IMR-90 (cell line): ENCODE measurements at regions not wholly inside any gene's neighbourhood (a gene's known extent, or its start where the extent isn't known, plus 50 kb on each side); places are given as distances from the start of the nearest gene placed in this dataset.

Experiments used
- ATAC-seq: fragments of 200-7000 bp; cut with Tn5 transposase; 2 replicates; pipeline ENCODE4 v1.9.1; 2020; ENCODE audit warnings: low read depth, mild to moderate bottlenecking, moderate library complexity
- BruUV-seq: library from RNA; stranded (reverse); fragments of 400-500 nt; replicated peaks from 2 replicates; lab custom pipeline; 2021; lab: Mats Ljungman, UMichigan
- CTCF ChIA-PET: fragments of 300-600 bp; formaldehyde crosslinking; extraction: SDS; loops from one replicate; lab custom pipeline; 2021; ENCODE audit warnings: antibody characterized with exemption; lab: Yijun Ruan, JAX
- POLR2A ChIA-PET: fragments of 300-600 bp; sonication (Branson Sonifier 250); formaldehyde crosslinking; loops from one replicate; lab custom pipeline; 2022; ENCODE audit warnings: antibody characterized with exemption; ENCODE audit not compliant: unreplicated experiment; lab: Charles Lee
- DNase-seq: peaks from one replicate; pipeline ENCODE4 v3.0.0; 2013
- H2AFZ ChIP-seq: replicated peaks from 2 replicates; pipeline ENCODE3; 2013; ENCODE audit warnings: low read length, mild to moderate bottlenecking; ENCODE audit not compliant: poor library complexity
- H2AK5ac ChIP-seq: 2 replicates; pipeline ENCODE4 v1.6.1; 2013; ENCODE audit warnings: low read depth, low read length, inconsistent platforms
- H2AK9ac ChIP-seq: replicated peaks from 2 replicates; pipeline ENCODE3; 2013; ENCODE audit warnings: mild to moderate bottlenecking, low read depth, low read length, moderate library complexity; ENCODE audit not compliant: poor library complexity
- H2BK120ac ChIP-seq: 2 replicates; pipeline ENCODE4 v1.6.1; 2013; ENCODE audit warnings: low read depth, low read length, inconsistent platforms
- H2BK15ac ChIP-seq: 3 replicates; pipeline ENCODE4 v1.6.1; 2013; ENCODE audit warnings: low read depth, low read length, inconsistent platforms
- H2BK20ac ChIP-seq: 2 replicates; pipeline ENCODE4 v1.6.1; 2013; ENCODE audit warnings: low read depth, mild to moderate bottlenecking, inconsistent platforms, low read length, moderate library complexity
- H2BK5ac ChIP-seq: 2 replicates; pipeline ENCODE4 v1.6.1; 2013; ENCODE audit warnings: mild to moderate bottlenecking, low read depth, low read length, inconsistent platforms; ENCODE audit not compliant: poor library complexity, severe bottlenecking
- H3K14ac ChIP-seq: replicated peaks from 2 replicates; pipeline ENCODE4 v1.6.1; 2013; ENCODE audit warnings: low read depth, low read length, inconsistent platforms
- H3K18ac ChIP-seq: 2 replicates; pipeline ENCODE4 v1.6.1; 2013; ENCODE audit warnings: low read depth, low read length, control low read depth
- H3K23ac ChIP-seq: 2 replicates; pipeline ENCODE4 v1.6.1; 2013; ENCODE audit warnings: low read depth, low read length, inconsistent platforms
- H3K27ac ChIP-seq: 2 replicates; pipeline ENCODE4 v1.5.1; 2013; ENCODE audit warnings: mild to moderate bottlenecking, control low read depth, low read length; ENCODE audit not compliant: insufficient read depth
- H3K27me3 ChIP-seq: 2 replicates; pipeline ENCODE4 v1.6.1; 2013; ENCODE audit warnings: low read length; ENCODE audit not compliant: control insufficient read depth, insufficient read depth
- H3K36me3 ChIP-seq: 2 replicates; pipeline ENCODE4 v1.6.1; 2013; ENCODE audit warnings: low read length, mixed read lengths; ENCODE audit not compliant: control insufficient read depth, insufficient read depth
- H3K4ac ChIP-seq: 2 replicates; pipeline ENCODE4 v1.6.1; 2013; ENCODE audit warnings: low read depth, low read length, inconsistent platforms
- H3K4me1 ChIP-seq: 2 replicates; pipeline ENCODE4 v1.6.1; 2013; ENCODE audit warnings: low read length, mixed read lengths; ENCODE audit not compliant: control insufficient read depth, insufficient read depth
- H3K4me2 ChIP-seq: 2 replicates; pipeline ENCODE4 v1.6.1; 2013; ENCODE audit warnings: low read depth, mild to moderate bottlenecking, control low read depth, low read length, moderate library complexity
- H3K4me3 ChIP-seq: 2 replicates; pipeline ENCODE4 v1.5.1; 2013; ENCODE audit warnings: low read depth, mild to moderate bottlenecking, control low read depth, low read length, moderate library complexity; ENCODE audit not compliant: insufficient read depth
- H3K56ac ChIP-seq: 2 replicates; pipeline ENCODE4 v1.6.1; 2013; ENCODE audit warnings: low read length, inconsistent platforms; ENCODE audit not compliant: insufficient read depth; ENCODE audit errors: extremely low read depth
- H3K79me1 ChIP-seq, 2 experiments: 2 replicates each; pipeline ENCODE4 v1.6.1; 2013; ENCODE audit warnings: low read length in 2 of 2, inconsistent platforms in 1 of 2, low read depth in 1 of 2
- H3K9ac ChIP-seq: 2 replicates; pipeline ENCODE4 v1.6.1; 2013; ENCODE audit warnings: low read depth, low read length, control low read depth
- H3K9me1 ChIP-seq: 2 replicates; pipeline ENCODE4 v1.6.1; 2013; ENCODE audit warnings: low read length, inconsistent platforms; ENCODE audit not compliant: insufficient read depth
- H3K9me3 ChIP-seq: 2 replicates; pipeline ENCODE4 v1.6.1; 2013; ENCODE audit warnings: low read length; ENCODE audit not compliant: control insufficient read depth, insufficient read depth
- H4K20me1 ChIP-seq: 2 replicates; pipeline ENCODE4 v1.6.1; 2013; ENCODE audit warnings: low read length, inconsistent platforms; ENCODE audit not compliant: insufficient read depth
- H4K5ac ChIP-seq: 2 replicates; pipeline ENCODE4 v1.6.1; 2013; ENCODE audit warnings: mild to moderate bottlenecking, low read depth, low read length, control low read depth
- H4K8ac ChIP-seq, 2 experiments: 2 replicates each; pipeline ENCODE4 v1.6.1; 2013; ENCODE audit warnings: low read depth in 2 of 2, low read length in 2 of 2, control low read depth in 1 of 2, inconsistent platforms in 1 of 2
- H4K91ac ChIP-seq: 2 replicates; pipeline ENCODE4 v1.6.1; 2013; ENCODE audit warnings: low read depth, low read length, inconsistent platforms; ENCODE audit not compliant: insufficient read depth
- BHLHE40 ChIP-seq: fragments of 150-350 bp; IDR thresholded peaks from 2 replicates; pipeline ENCODE4 v1.6.1; 2016; ENCODE audit warnings: mild to moderate bottlenecking, low read depth, low read length
- CEBPB ChIP-seq: IDR thresholded peaks from 2 replicates; pipeline ENCODE4 v1.6.1; 2012; ENCODE audit warnings: low read depth, low read length, improper control_type of control experiment
- CHD1 ChIP-seq: IDR thresholded peaks from 2 replicates; pipeline ENCODE4 v1.6.1; 2012; ENCODE audit warnings: low read depth, low read length, improper control_type of control experiment
- FOS ChIP-seq: fragments of 150-350 bp; IDR thresholded peaks from 2 replicates; pipeline ENCODE4 v1.6.1; 2016; ENCODE audit warnings: low read depth, low read length
- MAFK ChIP-seq: IDR thresholded peaks from 2 replicates; pipeline ENCODE4 v1.6.1; 2012; ENCODE audit warnings: low read depth, low read length, improper control_type of control experiment
- MAZ ChIP-seq: IDR thresholded peaks from 2 replicates; pipeline ENCODE4 v1.6.1; 2012; ENCODE audit warnings: low read depth, mild to moderate bottlenecking, low read length, improper control_type of control experiment, moderate library complexity, borderline replicate concordance
- MXI1 ChIP-seq: IDR thresholded peaks from 2 replicates; pipeline ENCODE4 v1.6.1; 2012; ENCODE audit warnings: low read depth, mild to moderate bottlenecking, low read length, moderate library complexity, borderline replicate concordance
- NFE2L2 ChIP-seq: fragments of 150-350 bp; IDR thresholded peaks from 2 replicates; pipeline ENCODE4 v1.6.1; 2016; ENCODE audit warnings: low read depth, mild to moderate bottlenecking, low read length
- POLR2A ChIP-seq: IDR thresholded peaks from 2 replicates; pipeline ENCODE4 v1.6.1; 2012; ENCODE audit warnings: mild to moderate bottlenecking, low read depth, low read length
- RAD21 ChIP-seq: IDR thresholded peaks from 2 replicates; pipeline ENCODE4 v1.6.1; 2012; ENCODE audit warnings: low read length, improper control_type of control experiment
- RCOR1 ChIP-seq: IDR thresholded peaks from 2 replicates; pipeline ENCODE4 v1.6.1; 2012; ENCODE audit warnings: mild to moderate bottlenecking, low read length, improper control_type of control experiment; ENCODE audit not compliant: insufficient replicate concordance
- RFX5 ChIP-seq: IDR thresholded peaks from 2 replicates; pipeline ENCODE4 v1.8.0; 2012; ENCODE audit warnings: low read depth, mild to moderate bottlenecking, low read length, moderate library complexity
- SMC3 ChIP-seq: fragments of 150-350 bp; IDR thresholded peaks from 2 replicates; pipeline ENCODE4 v1.6.1; 2016; ENCODE audit warnings: low read depth, mild to moderate bottlenecking, antibody characterized with exemption, low read length, moderate library complexity
- WGBS, 2 experiments: methylation state at CpG; one replicate each; pipeline versions ENCODE4 v1.1.5 to v1.1.7; 2013; ENCODE audit warnings: missing lambda C conversion rate in 2 of 2; ENCODE audit not compliant: insufficient read length in 1 of 2; ENCODE audit errors: extremely low coverage in 2 of 2; 5-methylcytosine and 5-hydroxymethylcytosine counted together
- dilution Hi-C: fragments of 300-500 bp; cut with HindIII; formaldehyde crosslinking; loops from one replicate; pipeline ENCODE4 v1.14.3; 2018; ENCODE audit warnings: low sequenced_read_pairs; ENCODE audit not compliant: unreplicated experiment
- in situ Hi-C: fragments of 300-500 bp; cut with MboI; formaldehyde crosslinking; loops from 3 replicates; pipeline ENCODE4 v1.14.3; 2019; ENCODE audit warnings: low sequenced_read_pairs, inconsistent platforms, mixed read lengths
- intact Hi-C: fragments of 100-400 bp; cut with micrococcal nuclease; formaldehyde crosslinking; loops from 2 replicates; pipeline ENCODE4 v1.10.0; 2022
- TF ChIP-seq, protein P1 (sequence below): fragments of 150-350 bp; IDR thresholded peaks from 2 replicates; pipeline ENCODE4 v1.6.1; 2017; ENCODE audit warnings: mild to moderate bottlenecking, antibody characterized with exemption, low read length, low read depth
- TF ChIP-seq, protein P2 (sequence below): fragments of 150-350 bp; IDR thresholded peaks from 2 replicates; pipeline ENCODE4 v1.6.1; 2016; ENCODE audit warnings: low read depth, mild to moderate bottlenecking, low read length, moderate library complexity, borderline replicate concordance
- TF ChIP-seq, protein P3 (sequence below): conservative IDR thresholded peaks from 2 replicates; pipeline ENCODE4 v1.5.1; 2012; ENCODE audit warnings: mild to moderate bottlenecking, low read depth, low read length, improper control_type of control experiment

DNA sequence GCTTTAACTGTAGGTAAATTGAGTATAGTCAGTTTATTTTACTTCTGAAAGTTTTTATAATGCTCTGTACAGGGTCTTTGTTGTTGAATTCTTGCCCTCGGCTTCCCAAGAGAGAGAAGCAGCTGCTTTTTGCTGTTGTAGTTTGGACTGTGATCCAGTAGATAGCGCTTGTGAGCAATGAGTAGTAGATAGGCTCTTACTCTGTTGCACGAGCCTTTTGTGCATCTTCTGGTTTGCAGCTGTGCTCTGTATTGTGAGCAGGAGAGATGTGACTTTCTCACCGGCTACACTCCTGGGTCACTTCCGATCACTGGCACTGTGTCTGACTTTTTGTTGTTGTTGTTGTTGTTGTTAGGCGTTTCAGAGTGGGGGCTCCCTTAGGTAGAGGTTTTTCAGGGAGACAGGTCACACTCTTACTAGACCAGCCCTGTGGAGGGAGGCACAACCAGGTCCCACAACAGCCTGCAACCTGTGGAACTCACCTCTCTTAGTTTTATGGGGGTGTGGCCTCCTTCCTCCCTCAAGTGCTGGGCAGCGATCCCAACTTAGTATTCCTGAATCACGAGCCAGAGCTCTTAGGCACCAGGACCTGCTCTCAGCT lies 822.1 kb upstream of the GALNTL6 start:
- no peak overlapping the region for H3K18ac ChIP-seq
- H3K27ac ChIP-seq = no peak overlapping the region
- H4K8ac ChIP-seq = no peak overlapping the region
- H3K4me2 ChIP-seq = no peak overlapping the region
- no peak overlapping the region for H3K9ac ChIP-seq
- H3K56ac ChIP-seq = no peak overlapping the region
- TF ChIP-seq BHLHE40 (no peak), MAFK (no peak), CEBPB (no peak), NFE2L2 (no peak), SMC3 (no peak), RAD21 (no peak), CHD1 (no peak), MXI1 (no peak), FOS (no peak), RCOR1 (no peak), MAZ (no peak), RFX5 (no peak), POLR2A (no peak)
- TF ChIP-seq, protein P1, sequence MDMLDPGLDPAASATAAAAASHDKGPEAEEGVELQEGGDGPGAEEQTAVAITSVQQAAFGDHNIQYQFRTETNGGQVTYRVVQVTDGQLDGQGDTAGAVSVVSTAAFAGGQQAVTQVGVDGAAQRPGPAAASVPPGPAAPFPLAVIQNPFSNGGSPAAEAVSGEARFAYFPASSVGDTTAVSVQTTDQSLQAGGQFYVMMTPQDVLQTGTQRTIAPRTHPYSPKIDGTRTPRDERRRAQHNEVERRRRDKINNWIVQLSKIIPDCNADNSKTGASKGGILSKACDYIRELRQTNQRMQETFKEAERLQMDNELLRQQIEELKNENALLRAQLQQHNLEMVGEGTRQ = no peak
- TF ChIP-seq, protein P2, sequence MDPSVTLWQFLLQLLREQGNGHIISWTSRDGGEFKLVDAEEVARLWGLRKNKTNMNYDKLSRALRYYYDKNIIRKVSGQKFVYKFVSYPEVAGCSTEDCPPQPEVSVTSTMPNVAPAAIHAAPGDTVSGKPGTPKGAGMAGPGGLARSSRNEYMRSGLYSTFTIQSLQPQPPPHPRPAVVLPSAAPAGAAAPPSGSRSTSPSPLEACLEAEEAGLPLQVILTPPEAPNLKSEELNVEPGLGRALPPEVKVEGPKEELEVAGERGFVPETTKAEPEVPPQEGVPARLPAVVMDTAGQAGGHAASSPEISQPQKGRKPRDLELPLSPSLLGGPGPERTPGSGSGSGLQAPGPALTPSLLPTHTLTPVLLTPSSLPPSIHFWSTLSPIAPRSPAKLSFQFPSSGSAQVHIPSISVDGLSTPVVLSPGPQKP = no peak
- TF ChIP-seq, protein P3, sequence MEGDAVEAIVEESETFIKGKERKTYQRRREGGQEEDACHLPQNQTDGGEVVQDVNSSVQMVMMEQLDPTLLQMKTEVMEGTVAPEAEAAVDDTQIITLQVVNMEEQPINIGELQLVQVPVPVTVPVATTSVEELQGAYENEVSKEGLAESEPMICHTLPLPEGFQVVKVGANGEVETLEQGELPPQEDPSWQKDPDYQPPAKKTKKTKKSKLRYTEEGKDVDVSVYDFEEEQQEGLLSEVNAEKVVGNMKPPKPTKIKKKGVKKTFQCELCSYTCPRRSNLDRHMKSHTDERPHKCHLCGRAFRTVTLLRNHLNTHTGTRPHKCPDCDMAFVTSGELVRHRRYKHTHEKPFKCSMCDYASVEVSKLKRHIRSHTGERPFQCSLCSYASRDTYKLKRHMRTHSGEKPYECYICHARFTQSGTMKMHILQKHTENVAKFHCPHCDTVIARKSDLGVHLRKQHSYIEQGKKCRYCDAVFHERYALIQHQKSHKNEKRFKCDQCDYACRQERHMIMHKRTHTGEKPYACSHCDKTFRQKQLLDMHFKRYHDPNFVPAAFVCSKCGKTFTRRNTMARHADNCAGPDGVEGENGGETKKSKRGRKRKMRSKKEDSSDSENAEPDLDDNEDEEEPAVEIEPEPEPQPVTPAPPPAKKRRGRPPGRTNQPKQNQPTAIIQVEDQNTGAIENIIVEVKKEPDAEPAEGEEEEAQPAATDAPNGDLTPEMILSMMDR = no peak
- H2BK20ac ChIP-seq = no peak overlapping the region
- no peak overlapping the region for H3K23ac ChIP-seq
- dilution Hi-C loops = no loop called here
- no peak overlapping the region for H3K4ac ChIP-seq
- no peak overlapping the region for H3K14ac ChIP-seq
- no peak overlapping the region for H2BK120ac ChIP-seq
- no peaks in the 10 kb centered on the region for H3K79me1 ChIP-seq
- H4K20me1 ChIP-seq = no peaks in the 10 kb centered on the region
- no peaks in the 10 kb centered on the region for H3K27me3 ChIP-seq
- no peaks in the 10 kb centered on the region for H3K36me3 ChIP-seq
- in situ Hi-C loops = no loop called here
- no TSS peak for BruUV-seq
- intact Hi-C loops = no loop called here
- no peak overlapping the region for H2AK5ac ChIP-seq
- H2AK9ac ChIP-seq = no peak overlapping the region
- ChIA-PET CTCF (no interaction called here), POLR2A (no interaction called here)
- no peak for ATAC-seq
- no peak overlapping the region for H4K91ac ChIP-seq
- no peaks in the 10 kb centered on the region for H3K9me1 ChIP-seq
- H2AFZ ChIP-seq = no peak overlapping the region
- H2BK15ac ChIP-seq = no peak overlapping the region
- WGBS, 2 experiments = no CpG with 5 or more reads among the region's 8 CpGs
- H3K4me3 ChIP-seq = no peak overlapping the region
- peaks cover 3% of the 10 kb centered on the region for H3K9me3 ChIP-seq
- no peaks in the 10 kb centered on the region for H3K4me1 ChIP-seq
- no peak overlapping the region for H2BK5ac ChIP-seq
- no peak overlapping the region for H4K5ac ChIP-seq
- no peak for DNase-seq
